HK-2 (cell line): ENCODE measurements at regions not wholly inside any gene's neighbourhood (a gene's known extent, or its start where the extent isn't known, plus 50 kb on each side); places are given as distances from the start of the nearest gene placed in this dataset.
A peak's percentile ranks its signal among the peaks of the same experiment; 100 is the strongest.

ENCODE experiments used
- DNase-seq: peaks from one replicate; pipeline ENCODE4 v3.0.0-alpha.2; 2018; ENCODE audit not compliant: unreplicated experiment

DNA sequence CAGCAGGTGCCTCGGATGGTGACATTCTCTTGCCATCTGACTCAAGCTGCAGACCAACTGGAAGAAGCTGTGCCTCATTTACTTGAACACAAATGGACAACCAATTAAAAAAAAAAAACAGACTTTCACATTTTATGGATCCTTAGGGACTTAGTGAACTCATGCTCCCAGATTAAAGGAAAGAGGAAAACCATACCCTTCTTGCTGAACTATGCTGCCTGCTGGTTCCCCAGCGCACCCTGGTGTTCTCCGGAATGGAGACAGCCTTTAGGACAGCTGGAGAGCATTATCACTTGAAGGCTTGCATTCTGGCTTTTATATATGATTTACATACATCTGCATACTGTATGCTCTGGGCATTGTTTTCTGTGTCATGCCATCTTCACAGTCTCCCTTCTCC is 370.7 kb downstream of the SLC4A3 start:
- no peak for DNase-seq

- no peak for DNase-seq
These were observed 371.3 kb downstream of the SLC4A3 start for GRCh38 chr2:219998714-219999227.

DNA sequence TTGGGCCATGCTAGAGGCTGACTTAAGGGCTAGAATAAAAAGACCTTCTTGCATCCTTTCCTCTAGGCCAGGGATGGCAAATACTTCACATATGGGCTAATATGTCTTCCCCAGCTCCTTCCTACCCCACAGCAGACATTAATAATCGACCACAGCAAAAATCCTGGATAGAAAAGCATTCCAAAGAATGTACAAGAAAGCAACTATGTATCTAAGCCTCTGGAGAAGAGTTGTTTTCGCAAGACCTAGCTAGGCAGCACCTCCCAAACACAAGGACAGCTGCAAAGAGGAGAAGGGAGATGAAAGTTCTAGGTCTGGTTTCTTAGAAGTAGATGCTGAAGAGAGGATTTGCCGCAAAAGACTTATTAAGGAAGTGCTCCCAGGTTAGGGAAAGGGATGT is 372.6 kb downstream of the SLC4A3 start:
- no peak for DNase-seq

- DNase-seq: no peak
These were observed 373.2 kb downstream of the SLC4A3 start for GRCh38 chr2:220000586-220000985.

DNA sequence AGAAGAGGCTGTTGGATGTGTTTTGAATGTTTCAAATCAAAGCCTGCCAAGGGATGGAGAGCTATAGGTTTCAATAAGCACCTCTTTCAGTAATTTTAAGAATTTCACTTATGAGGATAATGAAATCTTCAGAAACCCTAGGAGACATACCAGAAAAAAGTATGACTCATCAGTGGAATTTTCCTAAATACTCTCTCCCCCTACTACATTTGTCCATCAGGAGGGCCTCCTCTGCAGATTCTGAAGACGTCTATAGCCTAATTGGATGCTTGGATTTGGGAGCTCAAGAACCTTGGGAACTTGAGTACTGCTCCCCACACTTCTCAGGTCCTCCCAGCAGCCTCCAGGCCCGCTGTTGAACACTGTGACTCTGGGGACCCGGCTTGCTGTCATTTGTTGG is 374.3 kb downstream of the SLC4A3 start:
- DNase-seq: no peak

GRCh38 chr2:220002251-220002650 is 374.8 kb downstream of the SLC4A3 start:
- DNase-seq: no peak

DNA sequence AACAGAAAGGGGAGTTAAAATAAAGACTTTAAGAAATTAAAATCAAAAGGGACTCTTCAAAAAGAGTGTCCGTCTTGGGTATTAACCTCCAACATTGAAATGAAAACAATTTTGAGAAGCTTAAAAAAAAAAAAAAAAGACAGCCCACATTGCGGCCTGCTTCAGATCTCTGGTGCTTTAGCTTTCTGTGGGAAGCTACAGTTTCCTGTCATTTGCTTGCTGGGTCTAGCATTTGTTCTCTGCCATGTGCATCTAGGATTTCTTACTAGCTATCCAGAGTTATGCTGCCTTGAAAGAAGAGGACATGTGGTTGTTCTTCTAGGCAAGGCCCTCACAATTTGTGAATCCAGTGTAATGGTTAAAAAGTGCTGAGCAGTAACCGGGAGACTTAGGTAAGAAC is 375.3 kb downstream of the SLC4A3 start:
- no peak for DNase-seq

GRCh38 chr2:220005362-220005761 is 377.9 kb downstream of the SLC4A3 start:
- DNase-seq: no peak

- no peak for DNase-seq
These were observed 378.8 kb downstream of the SLC4A3 start for GRCh38 chr2:220006152-220006621.

DNA sequence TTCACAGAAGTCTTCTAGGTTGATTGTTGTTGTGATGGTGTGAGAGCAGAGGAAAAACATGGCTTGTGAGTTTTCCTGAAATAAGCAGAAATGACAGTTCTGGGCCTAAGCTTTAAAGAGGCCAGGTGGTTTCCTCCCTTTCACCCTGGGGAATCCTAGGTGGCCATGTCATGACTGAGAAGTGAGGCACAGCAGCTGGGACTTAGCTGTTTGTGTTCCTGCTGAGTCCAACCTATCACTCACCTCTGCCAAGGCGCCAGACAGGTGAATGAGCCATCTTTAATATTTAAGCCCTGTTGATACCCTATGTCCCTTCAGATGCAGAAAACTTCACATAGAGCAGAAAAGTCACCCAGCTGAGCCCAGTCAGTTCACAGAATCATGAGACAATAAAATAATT is 384.4 kb downstream of the SLC4A3 start:
- no peak for DNase-seq

DNA sequence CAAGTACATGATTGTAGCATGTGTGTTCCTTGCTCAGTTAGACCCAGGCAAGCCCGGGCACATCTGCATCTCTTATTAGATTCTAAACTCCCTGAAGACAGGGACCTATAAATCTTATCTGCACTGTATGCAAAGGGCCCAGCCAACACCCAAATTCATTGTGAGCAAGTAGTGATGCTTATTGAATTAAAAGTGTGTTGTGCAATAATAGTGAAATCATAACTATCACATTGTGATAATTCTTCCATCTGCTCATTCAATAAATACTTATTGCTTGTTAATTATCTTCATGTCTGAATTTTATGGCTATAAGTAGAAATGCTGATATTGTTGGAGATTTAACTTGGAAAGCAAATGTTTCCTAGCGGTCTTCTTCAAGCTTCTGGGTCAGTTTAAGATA is 387.5 kb downstream of the SLC4A3 start:
- no peak for DNase-seq

DNA sequence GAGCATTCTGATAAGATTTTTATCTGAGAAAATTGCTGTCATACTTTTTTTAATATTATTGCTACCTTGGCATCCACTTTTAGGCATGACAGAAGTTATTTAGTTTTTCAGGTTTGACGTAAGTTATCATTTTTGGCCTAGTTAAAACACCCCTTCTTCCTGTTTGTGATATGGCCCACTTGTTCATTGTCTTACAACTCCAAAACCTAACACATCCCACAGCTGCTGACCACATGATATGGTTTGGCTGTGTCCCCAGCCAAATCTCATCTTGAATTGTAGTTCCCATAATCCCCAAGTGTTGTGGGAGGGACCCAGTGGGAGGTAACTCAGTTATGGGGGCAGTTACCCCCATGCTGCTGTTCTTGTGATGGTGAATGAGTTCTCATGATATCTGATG is 388.1 kb downstream of the SLC4A3 start:
- no peak for DNase-seq

GRCh38 chr2:220025207-220025606 is 397.8 kb downstream of the SLC4A3 start:
- no peak for DNase-seq

DNA sequence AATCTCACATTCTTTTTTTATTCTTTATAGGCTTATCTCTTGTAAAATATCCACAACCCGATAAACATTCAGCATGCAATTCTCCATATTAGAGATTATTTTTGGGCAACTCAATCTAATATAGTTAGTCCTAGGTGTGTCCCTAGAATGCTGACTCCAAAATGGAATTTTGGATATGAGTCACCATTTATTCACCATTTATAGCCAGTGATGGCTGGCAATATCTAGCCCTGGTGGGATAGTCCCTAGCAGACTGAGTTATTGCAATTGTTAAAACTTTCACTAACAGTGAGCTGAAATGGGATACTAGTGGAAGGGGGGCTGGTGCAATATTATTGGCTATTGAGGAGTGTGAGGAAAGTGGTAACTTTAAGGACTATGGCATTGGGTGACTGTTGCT is 401.6 kb downstream of the SLC4A3 start:
- no peak for DNase-seq

DNA sequence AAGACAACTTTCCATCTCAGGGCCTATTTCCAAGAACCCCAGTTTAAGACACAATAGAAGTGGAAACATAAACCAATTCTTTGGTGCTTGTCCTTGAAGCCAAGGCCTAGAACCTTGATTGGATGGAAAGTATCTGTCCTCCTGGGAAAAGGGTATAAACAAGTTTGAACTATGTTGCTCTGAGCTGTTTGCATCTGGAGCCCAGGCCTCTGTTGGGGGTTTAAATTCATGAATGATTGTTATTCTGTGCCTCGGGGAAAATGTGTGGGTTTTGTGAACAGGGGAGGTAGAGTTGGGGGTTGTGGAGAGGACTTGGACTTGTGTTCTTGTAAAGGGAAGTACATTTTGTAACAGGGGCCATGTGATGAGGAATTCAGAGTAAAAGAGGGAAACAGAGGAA is 406.1 kb downstream of the SLC4A3 start:
- DNase-seq: no peak

- DNase-seq: peak; percentile 21
These were observed 407.1 kb downstream of the SLC4A3 start for GRCh38 chr2:220034426-220035130.

DNA sequence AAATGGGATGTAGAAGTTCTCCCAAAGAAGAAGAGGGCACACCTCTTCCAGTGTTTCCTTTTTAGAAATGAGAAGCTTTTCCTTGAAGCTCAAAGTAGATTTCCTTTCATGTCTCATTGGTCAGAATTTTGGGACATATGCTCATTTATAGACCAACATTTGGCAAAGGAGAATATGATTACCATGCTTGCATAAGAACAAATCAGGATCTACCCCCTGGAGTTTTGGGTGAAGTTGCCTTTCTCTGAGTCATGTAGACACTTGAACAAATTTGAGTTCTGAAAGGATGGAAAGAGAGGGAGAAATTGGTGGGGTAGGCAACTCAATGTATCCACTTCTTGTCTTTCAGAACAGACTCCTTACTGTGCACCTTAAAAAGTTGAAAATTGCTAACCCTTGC is 409.0 kb downstream of the SLC4A3 start:
- DNase-seq: no peak

GRCh38 chr2:220040346-220040745 is 412.9 kb downstream of the SLC4A3 start:
- no peak for DNase-seq

DNA sequence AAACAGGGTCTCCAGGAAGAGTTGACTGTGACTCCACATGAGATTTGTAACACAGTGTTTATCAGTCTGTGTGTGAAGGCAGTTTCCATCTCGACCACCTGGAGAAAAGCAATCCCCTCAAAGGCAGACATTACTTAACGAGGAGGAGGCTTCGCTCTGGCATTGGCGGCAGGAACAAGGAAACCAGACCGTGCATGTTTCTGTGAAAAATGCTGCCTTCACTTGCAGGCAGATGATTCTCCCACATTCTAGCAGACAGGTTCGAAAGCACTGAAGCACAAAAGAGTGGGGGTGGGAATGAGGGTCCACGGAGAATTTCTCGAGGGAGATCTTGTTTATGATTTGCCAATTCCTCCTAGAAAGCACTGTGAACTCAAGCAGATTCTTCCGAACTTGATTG is 414.0 kb downstream of the SLC4A3 start:
- no peak for DNase-seq

GRCh38 chr2:220043155-220043989 is 415.9 kb downstream of the SLC4A3 start:
- DNase-seq: peak; percentile 10

DNA sequence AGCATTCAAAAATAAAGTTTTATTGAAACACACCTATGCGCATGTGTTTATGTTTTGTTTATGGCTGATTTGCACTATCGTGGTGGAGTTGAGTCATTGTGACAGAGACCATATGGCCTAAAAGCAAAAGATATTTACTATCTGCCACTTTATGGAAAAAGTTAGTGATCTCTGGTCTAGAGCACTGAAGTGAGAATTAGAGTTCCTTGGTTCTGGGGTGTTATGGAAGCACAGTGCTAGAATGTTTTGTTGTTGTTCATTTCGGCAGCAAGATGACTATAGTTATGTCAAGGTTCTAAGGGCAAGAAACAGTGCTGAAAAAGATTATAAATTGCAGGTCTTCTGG is 416.5 kb downstream of the SLC4A3 start:
- DNase-seq: no peak

DNA sequence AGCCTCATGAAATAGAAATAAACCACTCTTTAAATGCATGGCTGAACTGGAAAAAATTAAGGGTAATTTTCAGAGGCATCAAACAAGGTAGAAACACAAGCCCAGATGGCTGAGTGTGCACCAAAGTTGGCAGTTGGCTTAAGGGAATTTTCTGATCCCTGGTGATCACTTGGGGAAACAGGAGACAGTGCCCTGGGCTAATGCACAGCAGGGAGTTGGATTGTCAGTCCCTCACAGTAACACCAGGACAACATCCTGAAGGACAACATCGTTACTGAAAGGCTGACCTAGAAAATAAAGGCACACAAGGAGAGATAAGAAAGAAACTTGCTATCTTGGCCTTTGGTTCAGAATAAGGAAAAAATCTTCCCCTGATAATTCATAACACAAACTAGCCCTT is 417.0 kb downstream of the SLC4A3 start:
- no peak for DNase-seq

DNA sequence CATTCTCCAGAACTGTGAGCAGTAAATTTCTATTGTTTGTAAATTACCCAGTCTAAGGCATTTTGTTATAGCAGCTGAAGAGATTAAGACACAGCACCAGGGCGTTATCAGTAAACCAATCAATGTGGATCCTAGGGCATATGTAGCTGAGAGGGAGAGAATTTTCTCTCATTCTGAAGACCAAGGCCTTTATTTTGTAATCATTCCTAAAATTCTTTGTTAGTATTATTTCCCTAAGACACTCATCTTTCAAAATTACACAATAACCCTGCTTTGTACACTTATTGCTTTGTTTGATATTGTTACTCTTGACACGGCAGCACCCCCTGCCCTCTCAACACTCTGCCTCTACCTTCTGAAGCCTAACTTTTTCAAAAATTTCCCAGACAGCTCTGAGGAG is 419.1 kb downstream of the SLC4A3 start:
- DNase-seq: no peak
